GM23248 (cell line): ENCODE measurements at regions not wholly inside any gene's neighbourhood (a gene's known extent, or its start where the extent isn't known, plus 50 kb on each side); places are given as distances from the start of the nearest gene placed in this dataset.

ENCODE experiments used
- EZH2 ChIP-seq: fragments of 200-600 bp; sonication (generic); IDR thresholded peaks from 2 replicates; pipeline ENCODE4 v1.6.1; 2018; ENCODE audit warnings: antibody characterized with exemption, mild to moderate bottlenecking; ENCODE audit not compliant: insufficient read depth, poor library complexity, severe bottlenecking
- EZH2phosphoT487 ChIP-seq: fragments of 200-600 bp; sonication (generic); IDR thresholded peaks from 2 replicates; pipeline ENCODE4 v1.6.1; 2018; ENCODE audit warnings: antibody characterized with exemption, moderate library complexity, mild to moderate bottlenecking, low read depth; ENCODE audit not compliant: insufficient read depth

DNA sequence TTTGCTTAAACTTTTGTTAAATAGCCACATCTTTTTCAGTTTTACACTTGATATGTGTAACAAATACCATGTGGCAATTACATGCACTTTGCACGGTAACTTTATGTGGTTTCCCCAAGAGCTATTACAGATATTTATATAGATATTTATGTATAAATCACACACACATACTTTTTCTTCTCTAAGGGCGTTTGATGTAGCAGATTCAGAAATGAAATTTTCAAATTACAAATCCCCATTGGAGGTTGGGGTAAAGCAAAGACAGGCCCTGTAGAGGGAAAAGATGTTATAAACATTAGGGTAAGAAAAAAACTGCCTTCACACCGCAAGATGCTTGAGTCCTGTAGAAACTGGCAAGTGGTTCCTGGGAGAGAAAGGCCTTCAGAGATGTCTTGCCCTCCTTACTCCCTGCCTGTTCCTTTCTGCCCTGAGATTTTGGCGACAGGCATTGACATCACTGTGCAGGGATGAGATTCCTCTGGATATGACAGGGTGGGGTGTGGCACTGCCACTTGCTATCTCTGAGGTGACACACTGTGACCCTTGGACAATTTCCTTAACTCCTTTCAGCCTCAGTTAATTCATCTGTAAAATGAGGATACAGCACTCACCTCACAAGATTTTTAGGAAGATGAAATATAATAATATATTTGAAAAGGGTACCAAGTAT lies 177.9 kb upstream of the TUT7 start:
- TF ChIP-seq EZH2 (no peak), EZH2phosphoT487 (no peak)
